Keratinocyte (primary cell): ENCODE measurements at regions not wholly inside any gene's neighbourhood (a gene's known extent, or its start where the extent isn't known, plus 50 kb on each side); places are given as distances from the start of the nearest gene placed in this dataset.

Experiments
- EZH2 ChIP-seq: IDR thresholded peaks from one replicate; pipeline ENCODE4 v1.6.1; 2012; ENCODE audit warnings: inconsistent platforms, mild to moderate bottlenecking, low read length, moderate library complexity
- TF ChIP-seq, protein P1 (sequence below), 3 experiments: IDR thresholded peaks in 1 of 3; conservative IDR thresholded peaks in 1 of 3; optimal IDR thresholded peaks in 1 of 3; 2 replicates in 2 of 3; 3 replicates in 1 of 3; pipeline versions ENCODE3 to v1.5.1; 2011; ENCODE audit warnings: low read length in 3 of 3, mild to moderate bottlenecking in 3 of 3, moderate library complexity in 2 of 3, control low read depth in 1 of 3, inconsistent platforms in 1 of 3; ENCODE audit not compliant: insufficient read depth in 2 of 3; ENCODE audit errors: extremely low read depth in 1 of 3

DNA sequence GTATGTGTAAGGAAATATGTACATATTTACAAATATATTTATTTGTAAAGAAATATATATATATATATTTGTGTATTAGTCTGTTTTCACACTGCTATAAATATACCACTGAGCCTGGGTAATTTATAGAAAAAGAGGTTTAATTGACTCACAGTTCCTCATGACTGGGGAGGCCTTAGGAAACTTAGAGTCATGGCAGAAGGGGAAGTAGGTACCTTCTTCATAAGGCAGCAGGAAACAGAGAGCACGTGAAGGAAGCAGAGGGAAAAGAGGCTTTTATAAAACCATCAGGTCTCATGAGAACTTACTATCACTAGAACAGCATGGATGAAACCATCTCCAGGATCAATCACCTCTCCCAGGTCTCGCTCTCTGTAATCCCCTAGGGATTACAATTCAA is 644.5 kb upstream of the HS3ST5 start:
- TF ChIP-seq, protein P1, sequence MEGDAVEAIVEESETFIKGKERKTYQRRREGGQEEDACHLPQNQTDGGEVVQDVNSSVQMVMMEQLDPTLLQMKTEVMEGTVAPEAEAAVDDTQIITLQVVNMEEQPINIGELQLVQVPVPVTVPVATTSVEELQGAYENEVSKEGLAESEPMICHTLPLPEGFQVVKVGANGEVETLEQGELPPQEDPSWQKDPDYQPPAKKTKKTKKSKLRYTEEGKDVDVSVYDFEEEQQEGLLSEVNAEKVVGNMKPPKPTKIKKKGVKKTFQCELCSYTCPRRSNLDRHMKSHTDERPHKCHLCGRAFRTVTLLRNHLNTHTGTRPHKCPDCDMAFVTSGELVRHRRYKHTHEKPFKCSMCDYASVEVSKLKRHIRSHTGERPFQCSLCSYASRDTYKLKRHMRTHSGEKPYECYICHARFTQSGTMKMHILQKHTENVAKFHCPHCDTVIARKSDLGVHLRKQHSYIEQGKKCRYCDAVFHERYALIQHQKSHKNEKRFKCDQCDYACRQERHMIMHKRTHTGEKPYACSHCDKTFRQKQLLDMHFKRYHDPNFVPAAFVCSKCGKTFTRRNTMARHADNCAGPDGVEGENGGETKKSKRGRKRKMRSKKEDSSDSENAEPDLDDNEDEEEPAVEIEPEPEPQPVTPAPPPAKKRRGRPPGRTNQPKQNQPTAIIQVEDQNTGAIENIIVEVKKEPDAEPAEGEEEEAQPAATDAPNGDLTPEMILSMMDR (optimal IDR thresholded peaks at IDR 0.05 in 1 of 3, IDR thresholded peaks at IDR 0.05 in 1 of 3, conservative IDR thresholded peaks at IDR 0.05 in 1 of 3; ENCODE audit: extremely low read depth in 1 of 3, insufficient read depth in 2 of 3, low read length in 3 of 3), result no peak
- no peak for TF ChIP-seq EZH2
